ENCODE measurements at regions not wholly inside any gene's neighbourhood (a gene's known extent, or its start where the extent isn't known, plus 50 kb on each side); places are given as distances from the start of the nearest gene placed in this dataset.

- H4K20me1 ChIP-seq (ENCODE audit: control insufficient read depth, insufficient read depth, insufficient read length): no peaks in the 10 kb centered on the region
- H2AK5ac ChIP-seq (ENCODE audit: insufficient read length, low read length): no peak overlapping the region
- Mint-ChIP-seq H3K4me1 (0 out of 4 replicates have a peak, but pooled peaks cover 0 to 2% of the 10 kb centered on the region in 2 experiments), H3K4me3 (no peak overlapping the region), H3K36me3 (ENCODE audit: insufficient read depth in 1 of 3, low read depth in 3 of 3) (no peaks in the 10 kb centered on the region), H3K27me3 (ENCODE audit: low read depth) (peaks cover 10% of the 10 kb centered on the region), H3K27ac (no peak overlapping the region), H3K9me3 (no peaks in the 10 kb centered on the region)
- H3K79me2 ChIP-seq (ENCODE audit: insufficient read depth, low read length): no peaks in the 10 kb centered on the region
- TF ChIP-seq, protein P1, sequence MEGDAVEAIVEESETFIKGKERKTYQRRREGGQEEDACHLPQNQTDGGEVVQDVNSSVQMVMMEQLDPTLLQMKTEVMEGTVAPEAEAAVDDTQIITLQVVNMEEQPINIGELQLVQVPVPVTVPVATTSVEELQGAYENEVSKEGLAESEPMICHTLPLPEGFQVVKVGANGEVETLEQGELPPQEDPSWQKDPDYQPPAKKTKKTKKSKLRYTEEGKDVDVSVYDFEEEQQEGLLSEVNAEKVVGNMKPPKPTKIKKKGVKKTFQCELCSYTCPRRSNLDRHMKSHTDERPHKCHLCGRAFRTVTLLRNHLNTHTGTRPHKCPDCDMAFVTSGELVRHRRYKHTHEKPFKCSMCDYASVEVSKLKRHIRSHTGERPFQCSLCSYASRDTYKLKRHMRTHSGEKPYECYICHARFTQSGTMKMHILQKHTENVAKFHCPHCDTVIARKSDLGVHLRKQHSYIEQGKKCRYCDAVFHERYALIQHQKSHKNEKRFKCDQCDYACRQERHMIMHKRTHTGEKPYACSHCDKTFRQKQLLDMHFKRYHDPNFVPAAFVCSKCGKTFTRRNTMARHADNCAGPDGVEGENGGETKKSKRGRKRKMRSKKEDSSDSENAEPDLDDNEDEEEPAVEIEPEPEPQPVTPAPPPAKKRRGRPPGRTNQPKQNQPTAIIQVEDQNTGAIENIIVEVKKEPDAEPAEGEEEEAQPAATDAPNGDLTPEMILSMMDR (conservative IDR thresholded peaks at IDR 0.05): no peak
- H2BK15ac ChIP-seq (ENCODE audit: low read depth, low read length): no peak overlapping the region
- H3K14ac ChIP-seq (ENCODE audit: insufficient read depth, low read length): no peak overlapping the region; the same call in 1 of the 2 replicates
- H3K4me2 ChIP-seq (ENCODE audit: insufficient read depth, insufficient read length, low read length): no peak overlapping the region
- no peak overlapping the region for H4K91ac ChIP-seq (ENCODE audit: insufficient read length, low read depth, low read length)
- no peaks in the 10 kb centered on the region for H3K27me3 ChIP-seq (ENCODE audit: insufficient read depth, low read length)
- no peak overlapping the region for H4K8ac ChIP-seq (replicated peaks; ENCODE audit: insufficient read length, low read depth, low read length)
- H3K9me3 ChIP-seq (ENCODE audit: control insufficient read depth, low read depth, low read length): no peaks in the 10 kb centered on the region
- no CpG with 5 or more reads among the region's 8 CpGs for WGBS (ENCODE audit: extremely low coverage, insufficient read length, low lambda C conversion rate)
- no peak overlapping the region for H2BK12ac ChIP-seq (ENCODE audit: insufficient read length, low read depth, low read length)
- H3T11ph ChIP-seq (ENCODE audit: low read length): no peak overlapping the region
- no peaks in the 10 kb centered on the region for H3K79me1 ChIP-seq (ENCODE audit: insufficient read depth, low read depth, low read length, poor library complexity, severe bottlenecking)
- no peak overlapping the region for H3K56ac ChIP-seq (ENCODE audit: insufficient read length, low read depth, low read length)
- H3K27ac ChIP-seq (ENCODE audit: insufficient read length, low read depth, low read length): no peak overlapping the region
- no peak overlapping the region for H2BK5ac ChIP-seq (ENCODE audit: insufficient read length, low read length)
- H3K4me1 ChIP-seq (ENCODE audit: insufficient read depth, low read length): no peaks in the 10 kb centered on the region
- H3K4ac ChIP-seq (ENCODE audit: low read depth, low read length): no peak overlapping the region
- no peak overlapping the region for H2AFZ ChIP-seq (ENCODE audit: low read length)
- no peak for DNase-seq
- H2BK20ac ChIP-seq (ENCODE audit: low read depth, low read length, poor library complexity, severe bottlenecking): no peak overlapping the region
- no peak overlapping the region for H2BK120ac ChIP-seq (ENCODE audit: low read depth, low read length, poor library complexity, severe bottlenecking)
- H3K18ac ChIP-seq (ENCODE audit: insufficient read length, low read depth, low read length): no peak overlapping the region
- H3K9ac ChIP-seq (ENCODE audit: extremely low read depth, insufficient read length, low read length): no peak overlapping the region
- no peaks in the 10 kb centered on the region for H3K23me2 ChIP-seq (ENCODE audit: insufficient read length, low read depth, low read length, poor library complexity, severe bottlenecking)
- H3K23ac ChIP-seq (ENCODE audit: insufficient read length, low read depth, low read length): no peak overlapping the region
- no peak overlapping the region for H4K5ac ChIP-seq (ENCODE audit: insufficient read length, low read depth, low read length)
These were observed 113.2 kb downstream of the MARCHF4 start for GRCh38 chr2:216259081-216259480.
